ENCODE measurements at regions not wholly inside any gene's neighbourhood (a gene's known extent, or its start where the extent isn't known, plus 50 kb on each side); places are given as distances from the start of the nearest gene placed in this dataset.

DNA sequence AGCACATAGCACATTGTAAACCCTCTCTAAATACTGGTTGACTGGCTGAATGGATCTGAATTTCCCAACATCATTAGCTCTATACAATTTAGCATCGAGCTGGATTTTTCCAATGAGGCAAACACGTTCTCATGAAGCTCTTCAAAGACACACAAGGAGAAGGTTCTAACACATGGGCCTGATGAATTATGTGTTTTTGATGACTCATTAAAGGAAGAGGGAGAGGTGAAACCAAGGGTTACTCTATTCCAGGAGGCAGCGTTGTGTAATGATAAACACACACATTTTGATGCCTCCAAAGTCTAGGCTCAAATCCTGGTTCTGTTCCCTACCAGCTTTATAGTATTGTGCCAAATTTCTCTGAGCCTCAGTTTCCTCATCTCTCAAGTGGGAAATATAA, 84.3 kb downstream of the PFDN4 start:
- TF ChIP-seq OSR1 (CRISPR knock-in tag; IDR thresholded peaks at IDR 0.05) (no peak), CSDC2 (CRISPR knock-in tag; IDR thresholded peaks at IDR 0.05) (no peak), PPARA (CRISPR knock-in tag; IDR thresholded peaks at IDR 0.05; ENCODE audit: borderline replicate concordance) (no peak), RARB (CRISPR knock-in tag; IDR thresholded peaks at IDR 0.05) (no peak), TCF4 (CRISPR knock-in tag; IDR thresholded peaks at IDR 0.05; ENCODE audit: borderline replicate concordance) (no peak), ZFP3 (CRISPR knock-in tag; IDR thresholded peaks at IDR 0.05) (no peak), ARNTL (CRISPR knock-in tag; IDR thresholded peaks at IDR 0.05; ENCODE audit: borderline replicate concordance, low read depth) (no peak), ZNF565 (CRISPR knock-in tag; conservative IDR thresholded peaks at IDR 0.05; ENCODE audit: low read depth) (no peak), ZNF8 (CRISPR knock-in tag; IDR thresholded peaks at IDR 0.05) (no peak), ISL1 (CRISPR knock-in tag; IDR thresholded peaks at IDR 0.05) (no peak), TOX (CRISPR knock-in tag; IDR thresholded peaks at IDR 0.05; ENCODE audit: borderline replicate concordance) (no peak)
- TF ChIP-seq, protein P1, sequence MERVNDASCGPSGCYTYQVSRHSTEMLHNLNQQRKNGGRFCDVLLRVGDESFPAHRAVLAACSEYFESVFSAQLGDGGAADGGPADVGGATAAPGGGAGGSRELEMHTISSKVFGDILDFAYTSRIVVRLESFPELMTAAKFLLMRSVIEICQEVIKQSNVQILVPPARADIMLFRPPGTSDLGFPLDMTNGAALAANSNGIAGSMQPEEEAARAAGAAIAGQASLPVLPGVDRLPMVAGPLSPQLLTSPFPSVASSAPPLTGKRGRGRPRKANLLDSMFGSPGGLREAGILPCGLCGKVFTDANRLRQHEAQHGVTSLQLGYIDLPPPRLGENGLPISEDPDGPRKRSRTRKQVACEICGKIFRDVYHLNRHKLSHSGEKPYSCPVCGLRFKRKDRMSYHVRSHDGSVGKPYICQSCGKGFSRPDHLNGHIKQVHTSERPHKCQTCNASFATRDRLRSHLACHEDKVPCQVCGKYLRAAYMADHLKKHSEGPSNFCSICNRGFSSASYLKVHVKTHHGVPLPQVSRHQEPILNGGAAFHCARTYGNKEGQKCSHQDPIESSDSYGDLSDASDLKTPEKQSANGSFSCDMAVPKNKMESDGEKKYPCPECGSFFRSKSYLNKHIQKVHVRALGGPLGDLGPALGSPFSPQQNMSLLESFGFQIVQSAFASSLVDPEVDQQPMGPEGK (CRISPR knock-in tag; IDR thresholded peaks at IDR 0.05; ENCODE audit: borderline replicate concordance) = no peak
- TF ChIP-seq, protein P2, sequence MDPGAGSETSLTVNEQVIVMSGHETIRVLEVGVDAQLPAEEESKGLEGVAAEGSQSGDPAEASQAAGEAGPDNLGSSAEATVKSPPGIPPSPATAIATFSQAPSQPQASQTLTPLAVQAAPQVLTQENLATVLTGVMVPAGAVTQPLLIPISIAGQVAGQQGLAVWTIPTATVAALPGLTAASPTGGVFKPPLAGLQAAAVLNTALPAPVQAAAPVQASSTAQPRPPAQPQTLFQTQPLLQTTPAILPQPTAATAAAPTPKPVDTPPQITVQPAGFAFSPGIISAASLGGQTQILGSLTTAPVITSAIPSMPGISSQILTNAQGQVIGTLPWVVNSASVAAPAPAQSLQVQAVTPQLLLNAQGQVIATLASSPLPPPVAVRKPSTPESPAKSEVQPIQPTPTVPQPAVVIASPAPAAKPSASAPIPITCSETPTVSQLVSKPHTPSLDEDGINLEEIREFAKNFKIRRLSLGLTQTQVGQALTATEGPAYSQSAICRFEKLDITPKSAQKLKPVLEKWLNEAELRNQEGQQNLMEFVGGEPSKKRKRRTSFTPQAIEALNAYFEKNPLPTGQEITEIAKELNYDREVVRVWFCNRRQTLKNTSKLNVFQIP (CRISPR knock-in tag; IDR thresholded peaks at IDR 0.05; ENCODE audit: borderline replicate concordance, low read depth) = no peak
- TF ChIP-seq, protein P3, sequence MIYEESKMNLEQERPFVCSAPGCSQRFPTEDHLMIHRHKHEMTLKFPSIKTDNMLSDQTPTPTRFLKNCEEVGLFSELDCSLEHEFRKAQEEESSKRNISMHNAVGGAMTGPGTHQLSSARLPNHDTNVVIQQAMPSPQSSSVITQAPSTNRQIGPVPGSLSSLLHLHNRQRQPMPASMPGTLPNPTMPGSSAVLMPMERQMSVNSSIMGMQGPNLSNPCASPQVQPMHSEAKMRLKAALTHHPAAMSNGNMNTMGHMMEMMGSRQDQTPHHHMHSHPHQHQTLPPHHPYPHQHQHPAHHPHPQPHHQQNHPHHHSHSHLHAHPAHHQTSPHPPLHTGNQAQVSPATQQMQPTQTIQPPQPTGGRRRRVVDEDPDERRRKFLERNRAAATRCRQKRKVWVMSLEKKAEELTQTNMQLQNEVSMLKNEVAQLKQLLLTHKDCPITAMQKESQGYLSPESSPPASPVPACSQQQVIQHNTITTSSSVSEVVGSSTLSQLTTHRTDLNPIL (CRISPR knock-in tag; IDR thresholded peaks at IDR 0.05; ENCODE audit: low read depth) = no peak
